Fibroblast of lung (primary cell): ENCODE measurements at regions not wholly inside any gene's neighbourhood (a gene's known extent, or its start where the extent isn't known, plus 50 kb on each side); places are given as distances from the start of the nearest gene placed in this dataset.
A peak's percentile ranks its signal among the peaks of the same experiment; 100 is the strongest.

Source experiments
- DNase-seq, 2 donors: peaks; one replicate each; pipeline versions ENCODE4 v3.0.0 to v3.0.0-alpha.2; 2010; ENCODE audit warnings: low read depth in 2 of 2
- H2AFZ ChIP-seq: 2 replicates; pipeline ENCODE4 v1.5.1; 2012; ENCODE audit warnings: low read length, control low read depth, inconsistent platforms
- H3K27ac ChIP-seq: 2 replicates; pipeline ENCODE4 v1.5.1; 2011; ENCODE audit warnings: low read length, control low read depth; ENCODE audit not compliant: insufficient read depth
- H3K27me3 ChIP-seq: 2 replicates; pipeline ENCODE4 v1.5.1; 2011; ENCODE audit warnings: mild to moderate bottlenecking, low read length; ENCODE audit not compliant: control insufficient read depth, insufficient read depth
- H3K36me3 ChIP-seq: 2 replicates; pipeline ENCODE4 v1.5.1; 2011; ENCODE audit warnings: low read length; ENCODE audit not compliant: control insufficient read depth, insufficient read depth
- H3K4me1 ChIP-seq: 2 replicates; pipeline ENCODE4 v1.5.1; 2011; ENCODE audit warnings: low read length; ENCODE audit not compliant: control insufficient read depth, insufficient read depth; ENCODE audit errors: extremely low read depth
- H3K4me2 ChIP-seq: 2 replicates; pipeline ENCODE4 v1.5.1; 2011; ENCODE audit warnings: low read length, control low read depth; ENCODE audit not compliant: insufficient read depth; ENCODE audit errors: extremely low read depth
- H3K4me3 ChIP-seq, 4 experiments: fragments of 200-600 bp in 1 of 4; sonication (generic) in 1 of 4; replicated peaks in 1 of 4; 2 replicates each; pipeline ENCODE4 v1.5.1; 2011 to 2016; ENCODE audit warnings: low read length in 4 of 4, low read depth in 3 of 4, mild to moderate bottlenecking in 3 of 4, control low read depth in 2 of 4, inconsistent platforms in 1 of 4, mixed read lengths in 1 of 4; ENCODE audit not compliant: insufficient read depth in 1 of 4; ENCODE audit errors: control extremely low read depth in 1 of 4
- H3K79me2 ChIP-seq: 2 replicates; pipeline ENCODE4 v1.5.1; 2012; ENCODE audit warnings: mild to moderate bottlenecking, low read length, inconsistent platforms; ENCODE audit not compliant: control insufficient read depth, insufficient read depth
- H3K9ac ChIP-seq: 2 replicates; pipeline ENCODE4 v1.5.1; 2011; ENCODE audit warnings: mild to moderate bottlenecking, low read length, control low read depth; ENCODE audit not compliant: insufficient read depth
- H3K9me3 ChIP-seq: 2 replicates; pipeline ENCODE4 v1.5.1; 2012; ENCODE audit warnings: low read depth, low read length; ENCODE audit not compliant: control insufficient read depth, insufficient read depth
- H4K20me1 ChIP-seq: 2 replicates; pipeline ENCODE4 v1.5.1; 2011; ENCODE audit warnings: low read length; ENCODE audit not compliant: control insufficient read depth, insufficient read depth; ENCODE audit errors: extremely low read depth
- EZH2 ChIP-seq: IDR thresholded peaks from 2 replicates; pipeline ENCODE4 v1.5.1; 2012; ENCODE audit warnings: low read length, control low read depth, mild to moderate bottlenecking; ENCODE audit errors: missing control alignments
- TF ChIP-seq, protein P1 (sequence below), 2 donors: IDR thresholded peaks in 1 of 2; conservative IDR thresholded peaks in 1 of 2; 1 replicate in 1 of 2; 2 replicates in 1 of 2; pipeline ENCODE4 v1.5.1; 2011 to 2012; ENCODE audit warnings: low read length in 2 of 2, control low read depth in 1 of 2, inconsistent platforms in 1 of 2, low read depth in 1 of 2, mild to moderate bottlenecking in 1 of 2

DNA sequence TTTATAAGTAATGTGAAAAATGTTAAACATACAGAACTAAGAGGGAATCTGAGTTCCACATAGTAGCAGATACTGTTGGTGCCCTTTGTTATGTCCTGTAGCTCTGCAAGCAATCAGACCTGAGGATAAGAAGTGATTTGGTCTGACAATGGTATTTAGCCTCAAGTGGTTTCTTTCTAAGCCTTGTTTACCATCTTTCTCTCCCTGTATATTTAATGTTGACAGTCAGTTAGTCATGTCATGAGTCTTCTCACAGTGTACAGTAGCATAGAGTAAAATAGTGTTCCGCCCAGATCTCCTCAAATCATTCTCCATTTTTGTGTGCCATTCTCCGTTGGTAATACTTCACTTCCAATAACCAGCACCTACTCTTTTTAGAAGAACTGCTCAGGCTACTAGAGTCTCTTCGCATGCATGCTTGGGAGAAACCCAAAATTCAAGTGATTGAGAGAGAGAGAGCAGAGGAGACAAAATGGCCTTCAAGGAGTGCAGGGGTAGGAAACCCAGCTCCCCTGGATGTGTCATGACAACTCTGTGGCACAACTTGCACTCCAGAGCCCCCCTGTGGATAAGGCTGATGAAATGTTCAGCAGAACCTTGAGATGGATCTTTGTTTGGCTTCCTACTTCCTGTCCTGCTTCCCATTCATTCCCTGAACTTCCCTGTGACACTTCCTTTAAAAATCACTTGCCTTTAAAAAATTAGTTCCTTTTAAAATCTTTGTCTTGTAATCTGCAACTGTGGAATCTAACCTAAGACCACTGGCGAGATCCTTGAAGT is 129.2 kb upstream of the FST start:
- H3K27me3 ChIP-seq, result no peaks in the 10 kb centered on the region
- no peak overlapping the region for H3K4me2 ChIP-seq
- no peaks in the 10 kb centered on the region for H3K79me2 ChIP-seq
- no peaks in the 10 kb centered on the region for H3K36me3 ChIP-seq
- H3K4me3 ChIP-seq, result no peak overlapping the region
- no peak overlapping the region for H3K27ac ChIP-seq
- no peak for DNase-seq
- peaks cover 7% of the 10 kb centered on the region for H3K4me1 ChIP-seq
- no peaks in the 10 kb centered on the region for H4K20me1 ChIP-seq
- no peaks in the 10 kb centered on the region for H3K9me3 ChIP-seq
- H2AFZ ChIP-seq, result no peak overlapping the region
- TF ChIP-seq EZH2, result no peak
- TF ChIP-seq, protein P1, sequence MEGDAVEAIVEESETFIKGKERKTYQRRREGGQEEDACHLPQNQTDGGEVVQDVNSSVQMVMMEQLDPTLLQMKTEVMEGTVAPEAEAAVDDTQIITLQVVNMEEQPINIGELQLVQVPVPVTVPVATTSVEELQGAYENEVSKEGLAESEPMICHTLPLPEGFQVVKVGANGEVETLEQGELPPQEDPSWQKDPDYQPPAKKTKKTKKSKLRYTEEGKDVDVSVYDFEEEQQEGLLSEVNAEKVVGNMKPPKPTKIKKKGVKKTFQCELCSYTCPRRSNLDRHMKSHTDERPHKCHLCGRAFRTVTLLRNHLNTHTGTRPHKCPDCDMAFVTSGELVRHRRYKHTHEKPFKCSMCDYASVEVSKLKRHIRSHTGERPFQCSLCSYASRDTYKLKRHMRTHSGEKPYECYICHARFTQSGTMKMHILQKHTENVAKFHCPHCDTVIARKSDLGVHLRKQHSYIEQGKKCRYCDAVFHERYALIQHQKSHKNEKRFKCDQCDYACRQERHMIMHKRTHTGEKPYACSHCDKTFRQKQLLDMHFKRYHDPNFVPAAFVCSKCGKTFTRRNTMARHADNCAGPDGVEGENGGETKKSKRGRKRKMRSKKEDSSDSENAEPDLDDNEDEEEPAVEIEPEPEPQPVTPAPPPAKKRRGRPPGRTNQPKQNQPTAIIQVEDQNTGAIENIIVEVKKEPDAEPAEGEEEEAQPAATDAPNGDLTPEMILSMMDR (conservative IDR thresholded peaks at IDR 0.05 in 1 of 2, IDR thresholded peaks at IDR 0.05 in 1 of 2; ENCODE audit: low read depth in 1 of 2, low read length in 2 of 2), result peak in 1 of 2 donors; percentile 10
- H3K9ac ChIP-seq, result no peak overlapping the region

DNA sequence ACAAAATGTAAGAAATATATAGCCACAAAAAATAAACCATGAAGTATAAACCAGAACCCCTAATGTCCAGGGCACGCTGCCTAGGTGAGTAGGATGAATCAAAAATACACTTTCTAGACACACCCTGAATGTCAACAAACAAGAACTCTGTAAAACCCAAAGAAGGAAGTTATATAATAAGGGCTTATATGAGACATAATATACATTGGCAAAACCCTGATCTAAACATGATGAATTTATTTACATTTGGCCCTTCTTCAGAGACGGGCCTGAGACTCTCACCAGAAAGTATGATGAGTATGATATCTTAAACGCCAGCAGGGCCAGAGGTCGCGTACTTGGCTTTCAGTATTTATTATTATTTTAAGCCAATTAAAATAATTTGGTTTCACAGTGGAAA is 125.1 kb upstream of the FST start:
- TF ChIP-seq EZH2, result no peak
- TF ChIP-seq, protein P1 (conservative IDR thresholded peaks at IDR 0.05 in 1 of 2, IDR thresholded peaks at IDR 0.05 in 1 of 2; ENCODE audit: low read depth in 1 of 2, low read length in 2 of 2), result no peak
- no peak overlapping the region for H3K9ac ChIP-seq
- no peaks in the 10 kb centered on the region for H4K20me1 ChIP-seq
- H3K4me2 ChIP-seq, result no peak overlapping the region
- no peaks in the 10 kb centered on the region for H3K27me3 ChIP-seq
- H3K9me3 ChIP-seq, result no peaks in the 10 kb centered on the region
- no peak overlapping the region for H3K4me3 ChIP-seq
- H3K79me2 ChIP-seq, result no peaks in the 10 kb centered on the region
- no peak overlapping the region for H2AFZ ChIP-seq
- no peaks in the 10 kb centered on the region for H3K36me3 ChIP-seq
- peak; percentile 55 to 78 for DNase-seq
- H3K27ac ChIP-seq, result no peak overlapping the region
- H3K4me1 ChIP-seq, result peaks cover 3% of the 10 kb centered on the region

DNA sequence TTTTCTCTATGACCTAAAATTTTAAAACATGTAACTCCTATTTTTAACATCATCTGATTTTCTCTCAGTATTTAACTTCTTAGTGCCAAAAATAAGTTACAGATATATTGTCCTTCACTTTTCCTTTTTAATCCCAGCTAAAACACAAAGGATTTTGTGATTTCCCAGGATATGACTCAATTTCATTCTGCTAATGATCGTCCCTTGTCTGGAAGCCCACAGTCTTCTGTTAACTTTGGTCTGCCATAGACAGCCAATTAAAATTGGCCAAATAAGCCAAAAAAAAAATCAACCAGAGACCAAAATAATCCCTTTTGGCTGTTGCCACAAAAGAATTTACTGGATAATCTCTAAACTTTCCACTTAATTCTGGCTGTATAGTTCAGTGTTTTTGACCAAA is 124.5 kb upstream of the FST start:
- H3K79me2 ChIP-seq, result no peaks in the 10 kb centered on the region
- peak in 1 of 2 donors; percentile 50 for DNase-seq
- H2AFZ ChIP-seq, result no peak overlapping the region
- no peak overlapping the region for H3K4me3 ChIP-seq
- no peak overlapping the region for H3K27ac ChIP-seq
- no peaks in the 10 kb centered on the region for H3K36me3 ChIP-seq
- TF ChIP-seq, protein P1 (conservative IDR thresholded peaks at IDR 0.05 in 1 of 2, IDR thresholded peaks at IDR 0.05 in 1 of 2; ENCODE audit: low read depth in 1 of 2, low read length in 2 of 2), result no peak
- no peak for TF ChIP-seq EZH2
- no peaks in the 10 kb centered on the region for H3K9me3 ChIP-seq
- no peaks in the 10 kb centered on the region for H4K20me1 ChIP-seq
- no peak overlapping the region for H3K4me2 ChIP-seq
- H3K27me3 ChIP-seq, result no peaks in the 10 kb centered on the region
- H3K9ac ChIP-seq, result no peak overlapping the region
- peaks cover 4% of the 10 kb centered on the region for H3K4me1 ChIP-seq
